ENCODE measurements at regions not wholly inside any gene's neighbourhood (a gene's known extent, or its start where the extent isn't known, plus 50 kb on each side); places are given as distances from the start of the nearest gene placed in this dataset.

DNA sequence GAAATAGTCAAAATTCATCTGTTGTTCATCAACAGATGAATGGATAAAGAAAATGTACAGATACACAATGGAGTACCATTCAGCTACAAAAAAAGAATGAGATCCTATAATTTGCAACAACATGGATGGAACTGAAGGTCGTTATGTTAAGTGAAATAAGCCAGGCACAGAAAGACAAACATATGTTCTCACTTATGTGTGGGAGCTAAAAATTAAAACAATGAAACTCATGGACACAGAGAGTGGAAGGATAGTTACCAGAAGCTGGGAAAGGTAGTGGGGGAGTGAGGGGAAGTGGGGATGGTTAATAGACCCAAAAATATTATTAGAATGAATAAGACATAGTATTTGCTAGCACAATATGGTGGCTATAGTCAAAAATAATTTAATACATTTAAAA is 70.0 kb upstream of the KCNMA1 start:
- no peaks in the 10 kb centered on the region for H3K36me3 ChIP-seq (ENCODE audit: control insufficient read depth, insufficient read depth, low read length)
- TF ChIP-seq, protein P1, sequence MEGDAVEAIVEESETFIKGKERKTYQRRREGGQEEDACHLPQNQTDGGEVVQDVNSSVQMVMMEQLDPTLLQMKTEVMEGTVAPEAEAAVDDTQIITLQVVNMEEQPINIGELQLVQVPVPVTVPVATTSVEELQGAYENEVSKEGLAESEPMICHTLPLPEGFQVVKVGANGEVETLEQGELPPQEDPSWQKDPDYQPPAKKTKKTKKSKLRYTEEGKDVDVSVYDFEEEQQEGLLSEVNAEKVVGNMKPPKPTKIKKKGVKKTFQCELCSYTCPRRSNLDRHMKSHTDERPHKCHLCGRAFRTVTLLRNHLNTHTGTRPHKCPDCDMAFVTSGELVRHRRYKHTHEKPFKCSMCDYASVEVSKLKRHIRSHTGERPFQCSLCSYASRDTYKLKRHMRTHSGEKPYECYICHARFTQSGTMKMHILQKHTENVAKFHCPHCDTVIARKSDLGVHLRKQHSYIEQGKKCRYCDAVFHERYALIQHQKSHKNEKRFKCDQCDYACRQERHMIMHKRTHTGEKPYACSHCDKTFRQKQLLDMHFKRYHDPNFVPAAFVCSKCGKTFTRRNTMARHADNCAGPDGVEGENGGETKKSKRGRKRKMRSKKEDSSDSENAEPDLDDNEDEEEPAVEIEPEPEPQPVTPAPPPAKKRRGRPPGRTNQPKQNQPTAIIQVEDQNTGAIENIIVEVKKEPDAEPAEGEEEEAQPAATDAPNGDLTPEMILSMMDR (IDR thresholded peaks at IDR 0.05; ENCODE audit: insufficient read depth, low read length, poor library complexity, severe bottlenecking) = no peak
- no peak for DNase-seq (ENCODE audit: low read depth)

DNA sequence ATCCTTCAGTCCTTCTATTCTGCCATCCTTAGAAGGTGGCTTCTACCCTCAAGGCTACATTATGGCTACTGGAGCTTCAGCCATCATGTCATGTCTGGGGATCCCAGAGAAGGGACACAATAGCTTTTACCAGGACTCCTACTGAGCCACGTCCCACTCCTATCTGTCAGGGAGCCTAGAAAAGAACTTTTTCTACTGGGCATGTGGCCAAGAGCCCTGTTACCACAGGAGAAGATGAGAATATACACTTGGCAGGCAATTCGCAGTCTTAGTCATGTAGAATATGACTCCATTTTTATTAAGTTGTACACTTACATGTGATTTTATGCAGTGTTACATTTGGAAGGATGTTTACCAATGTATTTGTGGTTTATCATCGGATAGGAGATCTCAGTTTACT is 64.6 kb upstream of the KCNMA1 start:
- Histone ChIP-seq H3K27me3 (ENCODE audit: control insufficient read depth, insufficient read depth, low read length) (no peaks in the 10 kb centered on the region), H3K36me3 (ENCODE audit: control insufficient read depth, insufficient read depth, low read length) (no peaks in the 10 kb centered on the region), H3K4me3 (ENCODE audit: low read depth, low read length) (no peak overlapping the region)
- TF ChIP-seq, protein P1 (IDR thresholded peaks at IDR 0.05; ENCODE audit: insufficient read depth, low read length, poor library complexity, severe bottlenecking) = no peak
- DNase-seq (ENCODE audit: low read depth) = no peak

More for the DNA sequence above, 70.0 kb upstream of the KCNMA1 start:
- Histone ChIP-seq H3K27me3 (ENCODE audit: control insufficient read depth, insufficient read depth, low read length) (no peaks in the 10 kb centered on the region), H3K4me3 (ENCODE audit: low read depth, low read length) (no peak overlapping the region)

DNA sequence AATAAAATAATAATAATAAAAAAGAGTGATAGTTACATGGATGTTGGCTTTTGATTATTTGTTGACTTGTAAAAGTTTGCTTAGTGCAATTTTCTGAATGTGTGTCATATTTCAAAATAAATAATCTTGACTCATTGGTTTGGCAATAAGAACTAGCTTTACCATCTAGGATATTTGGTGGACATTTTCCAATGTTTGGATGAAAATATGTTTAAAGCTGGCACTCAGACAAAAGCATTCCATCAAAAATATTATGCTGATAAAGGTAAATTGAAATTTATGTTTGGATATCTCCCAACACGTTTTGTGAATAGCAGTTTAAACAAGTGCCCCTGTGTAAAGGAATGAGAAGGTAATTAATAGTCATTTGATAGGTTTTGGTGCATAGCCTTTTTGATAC is 62.5 kb upstream of the KCNMA1 start:
- Histone ChIP-seq H3K27me3 (ENCODE audit: control insufficient read depth, insufficient read depth, low read length) (no peaks in the 10 kb centered on the region), H3K4me3 (ENCODE audit: low read depth, low read length) (no peak overlapping the region), H3K36me3 (ENCODE audit: control insufficient read depth, insufficient read depth, low read length) (no peaks in the 10 kb centered on the region)
- TF ChIP-seq, protein P1 (IDR thresholded peaks at IDR 0.05; ENCODE audit: insufficient read depth, low read length, poor library complexity, severe bottlenecking) = no peak
- no peak for DNase-seq (ENCODE audit: low read depth)

DNA sequence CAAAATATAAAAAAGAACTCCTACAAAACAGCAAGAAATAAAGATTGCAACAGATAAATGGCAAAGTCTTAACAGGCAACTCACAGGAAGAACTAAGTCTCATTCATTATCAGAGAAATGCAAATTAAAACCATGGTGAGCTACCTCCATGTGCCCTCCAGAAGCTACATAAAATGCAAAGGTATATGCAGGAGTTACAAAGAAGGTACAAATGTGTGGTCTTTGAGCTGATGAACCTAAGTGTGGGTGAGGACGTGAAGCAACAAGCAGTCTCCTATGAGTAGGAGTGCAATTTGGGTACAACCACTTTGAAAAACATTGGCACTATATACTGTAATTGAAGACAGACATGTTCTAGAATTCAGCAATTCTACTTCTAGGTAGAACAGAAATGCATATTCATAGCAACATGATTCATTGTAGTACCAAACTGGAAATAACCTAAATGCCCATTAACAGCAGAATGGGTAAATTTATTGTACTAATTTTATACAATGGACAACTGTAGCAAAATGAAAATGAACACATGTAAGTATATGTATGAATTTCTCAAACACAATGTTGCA is 61.6 kb upstream of the KCNMA1 start:
- no peaks in the 10 kb centered on the region for H3K27me3 ChIP-seq (ENCODE audit: control insufficient read depth, insufficient read depth, low read length)
- no peaks in the 10 kb centered on the region for H3K36me3 ChIP-seq (ENCODE audit: control insufficient read depth, insufficient read depth, low read length)
- no peak for DNase-seq (ENCODE audit: low read depth)
- TF ChIP-seq, protein P1 (IDR thresholded peaks at IDR 0.05; ENCODE audit: insufficient read depth, low read length, poor library complexity, severe bottlenecking) = no peak
- no peak overlapping the region for H3K4me3 ChIP-seq (ENCODE audit: low read depth, low read length)

DNA sequence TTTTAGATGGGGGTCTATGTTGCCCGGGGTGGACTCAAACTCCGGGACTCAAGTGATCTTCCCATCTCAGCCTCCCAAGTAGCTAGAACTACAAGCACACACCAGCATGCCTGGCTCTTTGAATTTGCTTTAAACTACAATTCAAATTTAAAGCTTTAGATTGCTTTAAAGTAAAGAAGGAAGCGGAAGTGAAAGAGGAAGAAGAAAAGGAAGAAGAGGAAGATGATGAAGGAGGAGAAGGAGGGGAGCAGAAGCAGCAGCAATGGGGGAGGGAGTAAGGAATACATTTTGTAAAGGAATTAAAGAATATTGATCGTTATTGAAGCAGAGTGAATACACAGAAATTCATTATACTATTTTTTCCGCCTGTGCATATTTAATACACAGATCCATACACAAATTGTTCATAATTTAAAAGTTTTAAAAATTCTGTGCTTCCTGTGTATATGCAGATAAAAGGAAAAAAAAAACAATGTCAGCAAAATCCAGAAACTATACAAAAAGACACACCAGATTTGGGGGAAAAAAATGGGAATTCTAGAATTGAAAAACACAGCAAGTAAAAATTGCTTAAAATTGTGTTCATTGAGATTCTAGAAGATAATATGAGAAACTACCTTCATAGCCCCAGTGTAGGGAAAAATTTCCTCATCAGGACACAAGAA is 60.8 kb upstream of the KCNMA1 start:
- Histone ChIP-seq H3K4me3 (ENCODE audit: low read depth, low read length) (no peak overlapping the region), H3K36me3 (ENCODE audit: control insufficient read depth, insufficient read depth, low read length) (no peaks in the 10 kb centered on the region), H3K27me3 (ENCODE audit: control insufficient read depth, insufficient read depth, low read length) (no peaks in the 10 kb centered on the region)
- TF ChIP-seq, protein P1 (IDR thresholded peaks at IDR 0.05; ENCODE audit: insufficient read depth, low read length, poor library complexity, severe bottlenecking) = no peak
- DNase-seq (ENCODE audit: low read depth) = no peak

DNA sequence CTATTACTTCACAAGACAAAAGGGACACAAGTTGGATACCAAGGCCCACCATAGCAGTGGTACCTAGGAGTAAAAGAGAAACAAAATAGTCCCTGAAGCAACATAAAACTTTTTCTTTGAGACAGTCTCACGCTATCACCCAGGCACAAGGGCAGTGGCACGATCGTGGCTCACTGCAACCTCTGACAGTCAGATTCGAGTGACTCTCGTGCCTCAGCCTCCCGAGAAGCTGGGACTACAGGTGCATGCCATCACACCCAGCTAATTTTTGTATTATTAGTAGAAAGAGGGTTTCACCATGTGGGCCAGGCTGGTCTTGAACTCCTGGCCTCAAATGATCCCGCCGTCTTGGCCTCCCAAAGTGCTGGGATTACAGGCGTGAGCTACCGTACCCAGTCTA is 59.0 kb upstream of the KCNMA1 start:
- DNase-seq (ENCODE audit: low read depth) = no peak
- Histone ChIP-seq H3K4me3 (ENCODE audit: low read depth, low read length) (no peak overlapping the region), H3K27me3 (ENCODE audit: control insufficient read depth, insufficient read depth, low read length) (no peaks in the 10 kb centered on the region), H3K36me3 (ENCODE audit: control insufficient read depth, insufficient read depth, low read length) (no peaks in the 10 kb centered on the region)
- TF ChIP-seq, protein P1 (IDR thresholded peaks at IDR 0.05; ENCODE audit: insufficient read depth, low read length, poor library complexity, severe bottlenecking) = no peak
